CD4-positive, alpha-beta T cell (primary cell): ENCODE measurements at regions not wholly inside any gene's neighbourhood (a gene's known extent, or its start where the extent isn't known, plus 50 kb on each side); places are given as distances from the start of the nearest gene placed in this dataset.

Experiments
- ATAC-seq: fragments of 200-7000 bp; cut with Tn5 transposase; one replicate; pipeline ENCODE4 v1.10.0; 2022; ENCODE audit warnings: mild to moderate bottlenecking; ENCODE audit not compliant: poor library complexity
- CTCF ChIA-PET: fragments of 350-600 bp; sonication (Branson Sonifier 250); formaldehyde crosslinking; loops from one replicate; lab custom pipeline; 2021; ENCODE audit warnings: antibody characterized with exemption, inconsistent platforms; lab: Charles Lee
- POLR2A ChIA-PET: fragments of 350-600 bp; sonication (Branson Sonifier 250); formaldehyde crosslinking; loops from one replicate; lab custom pipeline; 2021; ENCODE audit warnings: antibody characterized with exemption, inconsistent platforms; lab: Charles Lee
- DNase-seq, 14 experiments: peaks; one replicate each; pipeline ENCODE4 v3.0.0-alpha.2; 2013 to 2020; ENCODE audit warnings: mixed read lengths in 2 of 14
- H3K27ac ChIP-seq, 2 donors: one replicate each; pipeline versions ENCODE4 v1.5.1 to v1.7.0; 2013; ENCODE audit warnings: low read length in 2 of 2, low read depth in 1 of 2, mild to moderate bottlenecking in 1 of 2
- H3K27me3 ChIP-seq, 2 experiments: 1 replicate in 1 of 2; 2 replicates in 1 of 2; pipeline versions ENCODE4 v1.6.1 to v1.7.0; 2013; ENCODE audit warnings: low read length in 2 of 2, control low read depth in 1 of 2, mild to moderate bottlenecking in 1 of 2, moderate library complexity in 1 of 2; ENCODE audit not compliant: insufficient read depth in 2 of 2, control insufficient read depth in 1 of 2
- H3K36me3 ChIP-seq: one replicate; pipeline ENCODE4 v1.6.1; 2013; ENCODE audit warnings: low read length, control low read depth; ENCODE audit not compliant: insufficient read depth
- H3K4me1 ChIP-seq: one replicate; pipeline ENCODE4 v1.6.1; 2013; ENCODE audit warnings: low read length, control low read depth; ENCODE audit not compliant: insufficient read depth
- H3K4me3 ChIP-seq: one replicate; pipeline ENCODE4 v1.5.1; 2013; ENCODE audit warnings: mild to moderate bottlenecking, low read length, moderate library complexity
- H3K9me3 ChIP-seq, 2 experiments: 1 replicate in 1 of 2; 2 replicates in 1 of 2; pipeline versions ENCODE4 v1.6.1 to v1.7.0; 2013; ENCODE audit warnings: low read length in 2 of 2, mild to moderate bottlenecking in 2 of 2, control low read depth in 1 of 2, moderate library complexity in 1 of 2; ENCODE audit not compliant: control insufficient read depth in 1 of 2, insufficient read depth in 1 of 2
- H3K27ac Mint-ChIP-seq: one replicate; pipeline ENCODE4 v1.8.0; 2020; ENCODE audit warnings: mixed read lengths
- H3K27me3 Mint-ChIP-seq: one replicate; pipeline ENCODE4 v1.8.0; 2021; ENCODE audit warnings: mixed read lengths
- H3K36me3 Mint-ChIP-seq: one replicate; pipeline ENCODE4 v1.8.0; 2021; ENCODE audit warnings: low read depth, mixed read lengths
- H3K4me1 Mint-ChIP-seq: one replicate; pipeline ENCODE4 v1.8.0; 2021; ENCODE audit warnings: low read depth, mixed read lengths
- H3K4me3 Mint-ChIP-seq: one replicate; pipeline ENCODE4 v1.8.0; 2020; ENCODE audit warnings: mild to moderate bottlenecking, mixed read lengths
- H3K9me3 Mint-ChIP-seq: one replicate; pipeline ENCODE4 v1.8.0; 2020; ENCODE audit warnings: mixed read lengths
- CTCF ChIP-seq: fragments of 200-600 bp; IDR thresholded peaks from one replicate; pipeline ENCODE4 v1.8.0; 2022; ENCODE audit warnings: antibody characterized with exemption, mild to moderate bottlenecking
- intact Hi-C, 2 experiments: fragments of 100-400 bp; cut with DNase I in 1 of 2; cut with micrococcal nuclease in 1 of 2; formaldehyde crosslinking; loops; one replicate each; pipeline versions ENCODE4 v1.15.1 to v1.9.0; 2023 to 2025; cut with DNase I, micrococcal nuclease

GRCh38 chr3:82783194-82783593 is 1021.7 kb upstream of the GBE1 start:
- H3K4me3 Mint-ChIP-seq: no peak overlapping the region
- no peaks in the 10 kb centered on the region for H3K36me3 Mint-ChIP-seq
- peaks cover 7% of the 10 kb centered on the region for H3K9me3 Mint-ChIP-seq
- H3K36me3 ChIP-seq: no peaks in the 10 kb centered on the region
- H3K4me1 ChIP-seq: no peaks in the 10 kb centered on the region
- POLR2A ChIA-PET: no interaction called here
- TF ChIP-seq CTCF: no peak
- H3K4me3 ChIP-seq: no peak overlapping the region
- H3K27me3 ChIP-seq: no peaks in the 10 kb centered on the region
- CTCF ChIA-PET: no interaction called here
- H3K27ac Mint-ChIP-seq: no peak overlapping the region
- no peak for ATAC-seq
- H3K4me1 Mint-ChIP-seq: no peaks in the 10 kb centered on the region
- no peak for DNase-seq
- H3K27ac ChIP-seq: no peak overlapping the region
- intact Hi-C loops: no loop called here
- peaks cover 0 to 7% of the 10 kb centered on the region in 2 experiments for H3K9me3 ChIP-seq
- no peaks in the 10 kb centered on the region for H3K27me3 Mint-ChIP-seq

DNA sequence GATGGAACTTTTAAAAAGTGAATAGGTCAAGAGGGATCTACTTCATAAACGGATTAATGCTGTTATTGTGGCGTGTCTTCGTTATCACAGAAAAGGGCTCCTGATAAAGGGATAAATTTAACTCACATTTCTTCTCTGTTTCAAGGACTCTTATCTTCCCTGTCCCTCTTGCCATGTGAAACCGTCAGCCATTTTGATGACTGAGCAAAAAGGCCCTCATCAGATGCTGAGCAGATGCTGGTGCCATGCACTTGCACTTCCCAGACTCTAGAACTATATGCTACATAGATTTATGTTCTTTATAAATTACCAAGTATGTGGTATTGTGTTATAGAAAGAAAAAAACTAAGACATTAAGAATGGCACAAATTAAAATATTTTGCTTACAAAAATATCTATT is 1011.8 kb upstream of the GBE1 start:
- intact Hi-C loops: no loop called here

DNA sequence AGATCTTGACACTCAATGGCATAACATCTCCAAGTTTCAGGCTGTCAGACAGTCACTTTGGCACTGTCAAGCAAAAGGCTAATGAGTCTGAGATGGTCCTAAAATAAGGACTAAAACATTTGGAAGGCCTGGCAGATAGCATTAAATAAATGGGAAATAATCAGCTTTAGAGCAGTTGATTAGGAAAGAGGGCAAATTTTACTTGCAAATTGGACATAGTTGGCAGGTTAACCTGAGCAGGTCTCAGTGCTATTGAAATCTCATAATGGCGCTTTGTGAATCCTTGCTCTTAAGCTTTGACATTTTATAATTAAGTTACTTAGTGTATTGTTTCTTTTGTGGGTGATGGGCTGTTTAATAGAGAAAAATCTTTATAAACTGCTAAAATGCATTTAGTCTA is 1003.1 kb upstream of the GBE1 start:
- intact Hi-C loops: no loop called here
- no peaks in the 10 kb centered on the region for H3K4me1 ChIP-seq
- H3K27me3 ChIP-seq: no peaks in the 10 kb centered on the region
- no peaks in the 10 kb centered on the region for H3K4me1 Mint-ChIP-seq
- peaks cover 5% of the 10 kb centered on the region for H3K9me3 Mint-ChIP-seq
- H3K4me3 ChIP-seq: no peak overlapping the region
- no peaks in the 10 kb centered on the region for H3K27me3 Mint-ChIP-seq
- ChIA-PET POLR2A (no interaction called here), CTCF (no interaction called here)
- H3K36me3 ChIP-seq: no peaks in the 10 kb centered on the region
- no peak overlapping the region for H3K27ac ChIP-seq
- no peak overlapping the region for H3K27ac Mint-ChIP-seq
- H3K4me3 Mint-ChIP-seq: no peak overlapping the region
- no peak for TF ChIP-seq CTCF
- DNase-seq (no peak), ATAC-seq (no peak)
- H3K36me3 Mint-ChIP-seq: no peaks in the 10 kb centered on the region
- H3K9me3 ChIP-seq: no peaks in the 10 kb centered on the region

More for the DNA sequence above, 1011.8 kb upstream of the GBE1 start:
- ChIA-PET POLR2A (no interaction called here), CTCF (no interaction called here)
- H3K27ac Mint-ChIP-seq: no peak overlapping the region
- H3K36me3 Mint-ChIP-seq: no peaks in the 10 kb centered on the region
- Histone ChIP-seq H3K36me3 (no peaks in the 10 kb centered on the region), H3K4me1 (no peaks in the 10 kb centered on the region), H3K4me3 (no peak overlapping the region), H3K27me3 (no peaks in the 10 kb centered on the region), H3K9me3 (peaks cover 0 to 12% of the 10 kb centered on the region in 2 experiments), H3K27ac (no peak overlapping the region)
- H3K9me3 Mint-ChIP-seq: peaks cover 4% of the 10 kb centered on the region
- no peak for TF ChIP-seq CTCF
- ATAC-seq (no peak), DNase-seq (no peak)
- H3K4me1 Mint-ChIP-seq: no peaks in the 10 kb centered on the region
- H3K4me3 Mint-ChIP-seq: no peak overlapping the region
- no peaks in the 10 kb centered on the region for H3K27me3 Mint-ChIP-seq
